GM21576 (cell line): ENCODE measurements at regions not wholly inside any gene's neighbourhood (a gene's known extent, or its start where the extent isn't known, plus 50 kb on each side); places are given as distances from the start of the nearest gene placed in this dataset.
"Not testable (repeated sequence)": the region's sequence is repeated elsewhere in the genome, so short reads cannot be mapped to it uniquely, and the experiment has no call there.

Experiments
- ATAC-seq: cut with Tn5 transposase; IDR thresholded peaks from one replicate; pipeline ENCODE4 v1.9.1; 2021; ENCODE audit warnings: mild to moderate bottlenecking, moderate library complexity; ENCODE audit not compliant: unreplicated experiment

DNA sequence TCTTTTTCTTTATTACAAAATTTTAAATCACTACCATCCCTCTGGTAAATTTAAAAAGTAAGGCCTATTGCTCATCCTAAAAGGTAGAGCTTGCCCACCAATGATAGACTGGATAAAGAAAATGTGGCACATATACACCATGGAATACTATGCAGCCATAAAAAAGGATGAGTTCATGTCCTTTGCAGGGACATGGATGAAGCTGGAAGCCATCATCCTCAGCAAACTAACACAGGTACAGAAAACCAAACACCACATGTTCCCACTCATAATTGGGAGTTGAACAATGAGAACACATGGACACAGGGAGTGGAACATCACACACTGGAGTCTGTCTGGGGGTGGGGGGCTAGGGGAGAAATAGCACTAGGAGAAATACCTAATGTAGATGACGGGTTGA is 155.2 kb upstream of the NOCT start:
- not testable (repeated sequence) for ATAC-seq

- ATAC-seq: no peak
Measured at GRCh38 chr4:138859254-138859653, 156.3 kb upstream of the NOCT start.

DNA sequence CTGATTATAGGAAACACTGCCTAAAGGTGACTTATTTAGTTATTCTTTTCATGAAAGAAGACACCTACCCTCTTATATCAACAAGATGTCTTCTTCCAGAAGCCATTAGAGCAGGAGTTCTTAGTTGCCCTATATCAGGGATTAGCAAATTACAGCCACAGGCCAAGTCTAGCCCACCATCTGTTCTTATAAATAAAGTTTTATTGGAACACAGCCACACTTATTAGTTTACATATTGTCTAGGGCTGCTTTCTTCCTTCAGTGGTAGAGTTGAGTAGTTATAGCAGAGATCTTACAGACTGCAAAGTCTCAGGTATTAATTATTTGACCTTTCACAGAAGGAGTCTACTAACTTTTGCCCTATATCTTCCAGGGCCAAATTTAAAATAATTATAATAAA is 157.2 kb upstream of the NOCT start:
- no peak for ATAC-seq

GRCh38 chr4:138857416-138857815 is 158.2 kb upstream of the NOCT start:
- ATAC-seq: no peak

DNA sequence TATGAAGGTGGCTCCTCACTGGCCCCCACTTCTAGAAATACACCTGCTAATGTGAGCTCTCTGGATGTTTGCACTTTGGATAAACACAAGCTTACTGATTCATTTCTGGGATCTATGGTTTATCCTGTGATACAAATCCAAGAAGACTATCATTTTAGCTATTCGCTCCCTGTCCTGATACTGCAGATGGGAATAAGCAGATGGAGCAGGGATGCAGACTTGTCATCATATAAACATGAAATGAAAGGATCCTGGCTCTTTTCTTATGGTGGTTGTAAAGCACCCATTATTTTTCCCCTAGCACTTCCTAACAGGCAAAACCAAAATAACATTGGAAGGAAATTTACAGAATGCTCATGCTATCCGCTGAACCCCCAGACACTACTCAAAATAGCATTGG is 162.9 kb upstream of the NOCT start:
- ATAC-seq: no peak

DNA sequence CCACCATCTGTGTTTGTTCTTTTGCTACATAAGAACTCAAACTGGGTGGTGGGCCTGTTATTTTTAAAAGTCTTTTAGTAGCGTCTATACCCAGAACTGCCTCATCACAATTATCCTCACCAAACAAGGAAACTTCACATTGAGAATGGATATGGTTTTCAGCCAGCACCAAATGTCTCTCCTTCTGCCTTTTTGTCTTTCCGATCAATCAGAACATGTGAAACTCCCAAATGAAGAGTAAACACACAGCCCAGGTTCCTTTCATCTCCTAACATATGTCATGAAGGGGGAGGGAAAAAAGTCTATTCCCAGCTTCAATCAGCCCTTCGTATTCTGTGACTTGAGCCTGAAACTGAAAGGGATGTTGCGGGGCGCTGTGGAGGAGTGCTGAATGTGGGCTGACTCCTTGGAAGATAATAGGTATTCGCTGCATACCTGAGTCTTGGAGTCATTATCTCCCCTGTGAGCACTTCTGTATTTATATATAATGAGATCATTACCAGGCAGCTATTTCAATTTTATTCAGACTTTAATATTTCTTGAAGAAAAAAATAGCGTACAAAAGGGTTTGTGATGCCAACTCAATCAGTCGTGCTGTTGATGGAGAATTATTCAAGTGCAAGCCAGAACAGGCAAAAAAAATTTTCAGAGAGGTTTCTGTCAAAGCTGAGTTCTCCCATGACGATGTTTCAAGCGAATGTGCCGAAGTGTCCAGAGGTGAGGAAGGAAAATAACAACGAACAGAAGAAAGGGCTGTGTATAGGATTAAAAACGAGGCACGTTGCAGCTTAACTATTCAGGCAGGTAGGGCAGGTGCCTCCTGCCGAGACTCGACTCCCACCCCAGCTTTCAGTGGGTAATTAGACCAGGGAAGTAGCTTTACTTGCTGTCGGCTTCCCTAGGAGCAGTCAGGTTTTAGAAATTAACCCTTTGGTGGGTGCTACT is 163.9 kb upstream of the NOCT start:
- no peak for ATAC-seq

- ATAC-seq: no peak
Measured at GRCh38 chr4:138845664-138846063, 169.9 kb upstream of the NOCT start.

DNA sequence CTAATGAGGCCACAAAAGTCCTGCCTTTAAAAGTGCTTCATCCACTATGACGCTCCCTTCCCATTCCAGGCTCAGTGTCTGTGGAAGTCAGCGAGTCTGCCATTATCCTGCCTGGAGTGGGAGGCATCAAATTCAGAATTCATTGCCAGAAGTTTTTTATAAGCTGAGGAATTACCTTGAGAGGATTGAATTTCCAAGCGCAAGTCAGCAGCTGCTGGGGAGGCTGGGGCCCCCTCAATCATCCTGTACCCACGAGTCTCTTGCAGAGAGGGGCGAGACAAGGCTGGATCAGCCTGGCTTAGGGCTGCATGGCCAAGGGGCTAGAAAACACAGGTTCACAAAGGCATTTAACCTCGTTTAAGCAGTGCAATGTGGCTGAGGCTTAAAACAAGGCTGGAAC is 170.5 kb upstream of the NOCT start:
- no peak for ATAC-seq

DNA sequence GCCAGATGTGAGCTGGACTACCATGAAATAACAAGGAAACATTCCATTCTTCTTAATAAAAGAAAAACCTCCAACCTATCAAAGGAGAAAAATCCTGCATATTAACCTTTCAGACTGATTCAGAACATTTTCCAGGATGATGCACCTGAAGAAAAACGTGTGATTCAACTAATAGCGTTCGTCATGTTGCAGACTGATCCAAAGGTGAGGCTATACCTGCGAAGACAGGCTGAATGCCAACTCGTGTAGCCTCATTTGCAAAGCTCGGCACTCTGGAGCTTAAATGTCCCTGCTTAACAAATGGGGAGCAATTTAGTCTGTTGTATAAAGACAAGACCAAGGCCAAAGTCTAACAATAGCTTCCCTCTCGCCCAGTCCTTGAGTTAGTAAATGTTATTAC is 172.0 kb upstream of the NOCT start:
- no peak for ATAC-seq

DNA sequence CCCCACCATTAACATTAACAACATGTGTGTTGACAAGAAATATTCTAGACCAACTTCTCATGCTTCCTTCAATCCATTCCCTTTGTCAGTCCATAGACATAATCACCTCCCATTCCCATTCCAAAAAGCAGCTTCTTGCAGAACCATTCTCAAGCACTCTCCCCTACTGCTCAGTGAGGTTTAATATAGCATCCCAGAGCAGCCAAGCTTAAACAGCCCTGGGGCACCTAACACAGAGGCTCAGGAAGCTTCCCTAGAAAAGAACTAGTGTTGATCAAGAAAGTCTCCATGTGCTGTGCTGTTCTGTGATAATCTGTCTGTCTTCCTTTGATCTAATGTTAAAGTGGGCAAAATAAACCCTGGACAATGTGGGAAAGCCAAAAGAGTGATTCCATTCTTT is 174.2 kb upstream of the NOCT start:
- ATAC-seq: no peak

GRCh38 chr4:138838251-138838650 is 177.3 kb upstream of the NOCT start:
- no peak for ATAC-seq

GRCh38 chr4:138835832-138836533 is 179.6 kb upstream of the NOCT start:
- ATAC-seq: no peak

- no peak for ATAC-seq
Measured at GRCh38 chr4:138833974-138834373, 181.6 kb upstream of the NOCT start.

- no peak for ATAC-seq
Measured at GRCh38 chr4:138832563-138832962, 183.0 kb upstream of the NOCT start.

DNA sequence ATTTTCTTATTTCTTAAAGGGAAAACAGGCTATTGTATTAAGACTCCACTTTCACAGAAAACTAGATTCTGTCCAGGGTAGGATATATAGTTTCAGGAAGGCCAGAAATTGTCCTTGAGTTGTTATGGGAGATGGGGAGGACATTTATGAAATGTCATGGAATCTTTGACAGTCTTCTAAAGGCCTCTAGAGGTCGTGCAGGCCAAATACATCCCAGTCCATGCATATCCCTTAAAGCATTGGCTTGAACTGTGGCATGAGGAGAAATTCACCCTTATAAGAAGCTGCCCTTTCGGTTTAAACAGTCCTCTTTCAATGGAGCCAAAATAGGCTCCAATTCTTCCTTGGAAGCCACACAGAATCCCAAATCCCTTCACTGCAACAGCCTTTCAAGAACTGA is 183.6 kb upstream of the NOCT start:
- no peak for ATAC-seq

DNA sequence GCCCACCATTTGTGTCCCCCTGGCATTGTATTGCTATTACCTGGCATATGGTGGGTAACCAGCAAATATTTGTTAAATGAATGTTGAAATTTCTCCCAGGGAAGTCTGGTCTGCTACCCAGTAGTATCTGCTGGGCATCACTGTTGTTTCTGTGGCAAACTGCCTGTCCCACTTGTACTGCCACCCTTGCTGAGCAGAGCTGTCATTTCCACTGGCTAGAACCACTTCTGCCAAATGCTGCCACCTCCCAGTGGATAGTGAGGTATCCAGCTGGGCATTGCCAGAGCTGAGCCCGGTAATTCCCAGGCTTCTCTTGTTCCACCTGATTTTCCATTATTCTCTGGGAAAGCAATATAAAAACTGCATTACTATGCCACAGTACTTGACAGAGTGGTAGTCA is 186.7 kb upstream of the NOCT start:
- no peak for ATAC-seq

DNA sequence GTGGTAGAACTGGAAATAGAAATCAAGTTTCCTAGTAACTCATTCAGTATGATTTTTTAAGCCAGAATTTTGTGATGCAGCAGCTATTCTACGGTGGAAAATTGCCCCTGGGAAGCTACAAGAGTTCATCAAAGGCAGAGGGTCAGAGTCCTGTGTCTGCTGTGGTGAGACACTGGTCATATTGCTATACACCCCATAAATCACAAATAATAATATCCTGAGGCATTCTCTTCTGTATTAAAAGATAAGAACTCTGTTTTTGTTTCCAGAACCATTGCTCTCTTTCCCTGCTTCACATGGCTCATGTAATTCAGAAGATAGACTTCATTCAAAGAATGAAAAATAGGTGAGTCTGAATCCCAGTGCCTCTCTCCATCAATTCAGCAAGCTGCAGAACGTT is 188.8 kb upstream of the NOCT start:
- no peak for ATAC-seq

DNA sequence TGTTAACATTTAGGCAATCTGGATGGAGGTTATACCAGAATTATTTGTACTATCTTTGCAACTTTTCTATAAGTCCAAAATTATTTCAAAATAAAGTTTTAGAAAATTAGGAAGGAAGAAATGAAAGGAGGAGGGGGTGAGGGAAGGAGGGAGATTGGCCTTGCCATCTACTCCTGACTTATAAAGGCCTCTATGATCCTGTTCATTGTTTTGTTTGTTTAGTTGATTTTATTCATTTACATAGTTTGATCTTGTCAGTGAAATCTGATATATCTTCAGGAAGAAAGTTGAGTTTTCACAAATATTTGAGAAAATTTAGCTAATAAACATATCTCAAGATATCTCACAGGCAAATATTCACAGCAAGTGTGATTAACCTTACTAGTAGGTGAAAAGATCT is 189.3 kb upstream of the NOCT start:
- ATAC-seq: no peak

DNA sequence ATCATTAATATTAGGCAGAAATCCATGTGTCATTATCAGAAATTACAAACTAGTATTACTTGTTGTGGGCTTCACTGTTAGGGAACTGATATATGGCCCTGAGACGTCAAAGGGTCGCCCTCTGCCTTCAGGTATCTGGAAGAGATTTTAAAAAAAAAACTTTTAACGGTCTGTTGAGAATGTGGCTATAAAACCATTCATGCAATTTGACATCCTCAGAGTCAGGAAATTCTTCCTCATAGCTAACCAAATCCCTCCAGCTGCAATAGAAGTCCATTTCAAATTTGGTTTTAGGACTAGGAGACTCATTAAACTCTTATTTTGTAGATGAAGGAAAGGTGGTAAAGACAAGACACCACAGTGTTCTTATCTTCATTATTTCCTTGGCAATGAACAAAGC is 194.2 kb upstream of the NOCT start:
- no peak for ATAC-seq

GRCh38 chr4:138816875-138817274 is 198.7 kb upstream of the NOCT start:
- no peak for ATAC-seq

DNA sequence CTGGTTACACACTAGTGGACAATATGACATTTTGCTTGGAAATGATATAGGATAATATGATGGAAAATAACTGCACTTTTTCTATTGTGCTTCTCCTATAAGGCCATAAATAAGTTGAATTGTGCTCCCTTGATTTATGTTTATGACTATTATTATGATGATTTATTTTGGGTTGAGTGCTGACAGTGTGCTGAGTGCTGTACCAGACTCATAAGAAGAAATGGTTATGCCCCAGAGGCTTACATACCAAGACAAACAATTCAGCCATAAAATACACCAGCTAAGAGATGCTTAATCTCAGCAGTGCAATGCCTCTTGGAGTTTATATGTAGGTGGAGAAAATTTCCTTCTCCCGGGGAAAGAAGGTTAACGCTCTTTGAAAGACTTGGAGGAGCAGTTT is 199.8 kb upstream of the NOCT start:
- ATAC-seq: no peak

GRCh38 chr4:138805736-138806135 is 209.8 kb upstream of the NOCT start:
- no peak for ATAC-seq
